ENCODE measurements at regions not wholly inside any gene's neighbourhood (a gene's known extent, or its start where the extent isn't known, plus 50 kb on each side); places are given as distances from the start of the nearest gene placed in this dataset.

GRCh38 chr10:125373546-125373945 lies 213.2 kb upstream of the CTBP2 start:
- ChIA-PET CTCF (no interaction called here), POLR2A (no interaction called here)
- 63% methylated on average over 6 of the region's 6 CpGs for WGBS (ENCODE audit: missing lambda C conversion rate)
- DNase-seq (ENCODE audit: low read depth in 1 of 2, low spot score in 1 of 2) (no peak), FAIRE-seq (no peak), ATAC-seq (no peak)
- H3K9me3 ChIP-seq = no peaks in the 10 kb centered on the region
- H3K4me1 ChIP-seq = no peaks in the 10 kb centered on the region
- no peak overlapping the region for H3K4me2 ChIP-seq
- no peak overlapping the region for H3K4me3 ChIP-seq
- TF ChIP-seq CEBPB (IDR thresholded peaks at IDR 0.05) (no peak), EHMT2 (IDR thresholded peaks at IDR 0.05; ENCODE audit: low read depth) (no peak), HDAC2 (IDR thresholded peaks at IDR 0.05) (no peak), RNF2 (IDR thresholded peaks at IDR 0.05; ENCODE audit: borderline replicate concordance, low read depth) (no peak), NPAS2 (CRISPR knock-in tag; IDR thresholded peaks at IDR 0.05; ENCODE audit: borderline replicate concordance) (no peak), MAZ (IDR thresholded peaks at IDR 0.05; ENCODE audit: borderline replicate concordance, low read depth, low read length) (no peak), RCOR1 (IDR thresholded peaks at IDR 0.05; ENCODE audit: low read depth, low read length) (no peak), ZC3H11A (IDR thresholded peaks at IDR 0.05) (no peak), NFE2L2 (conservative IDR thresholded peaks at IDR 0.05; ENCODE audit: low read length) (no peak), RAD21 (conservative IDR thresholded peaks at IDR 0.05 in 1 of 2, IDR thresholded peaks at IDR 0.05 in 1 of 2) (no peak), HOXB5 (CRISPR knock-in tag; IDR thresholded peaks at IDR 0.05) (no peak), MYC (IDR thresholded peaks at IDR 0.05; ENCODE audit: borderline replicate concordance, low read length) (no peak), EHF (CRISPR knock-in tag; IDR thresholded peaks at IDR 0.05) (no peak)
- TF ChIP-seq, protein P1, sequence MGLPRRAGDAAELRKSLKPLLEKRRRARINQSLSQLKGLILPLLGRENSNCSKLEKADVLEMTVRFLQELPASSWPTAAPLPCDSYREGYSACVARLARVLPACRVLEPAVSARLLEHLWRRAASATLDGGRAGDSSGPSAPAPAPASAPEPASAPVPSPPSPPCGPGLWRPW (IDR thresholded peaks at IDR 0.05) = no peak
- TF ChIP-seq, protein P2, sequence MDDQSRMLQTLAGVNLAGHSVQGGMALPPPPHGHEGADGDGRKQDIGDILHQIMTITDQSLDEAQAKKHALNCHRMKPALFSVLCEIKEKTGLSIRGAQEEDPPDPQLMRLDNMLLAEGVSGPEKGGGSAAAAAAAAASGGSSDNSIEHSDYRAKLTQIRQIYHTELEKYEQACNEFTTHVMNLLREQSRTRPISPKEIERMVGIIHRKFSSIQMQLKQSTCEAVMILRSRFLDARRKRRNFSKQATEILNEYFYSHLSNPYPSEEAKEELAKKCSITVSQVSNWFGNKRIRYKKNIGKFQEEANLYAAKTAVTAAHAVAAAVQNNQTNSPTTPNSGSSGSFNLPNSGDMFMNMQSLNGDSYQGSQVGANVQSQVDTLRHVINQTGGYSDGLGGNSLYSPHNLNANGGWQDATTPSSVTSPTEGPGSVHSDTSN (IDR thresholded peaks at IDR 0.05) = no peak
- no peak overlapping the region for H3K27ac ChIP-seq

DNA sequence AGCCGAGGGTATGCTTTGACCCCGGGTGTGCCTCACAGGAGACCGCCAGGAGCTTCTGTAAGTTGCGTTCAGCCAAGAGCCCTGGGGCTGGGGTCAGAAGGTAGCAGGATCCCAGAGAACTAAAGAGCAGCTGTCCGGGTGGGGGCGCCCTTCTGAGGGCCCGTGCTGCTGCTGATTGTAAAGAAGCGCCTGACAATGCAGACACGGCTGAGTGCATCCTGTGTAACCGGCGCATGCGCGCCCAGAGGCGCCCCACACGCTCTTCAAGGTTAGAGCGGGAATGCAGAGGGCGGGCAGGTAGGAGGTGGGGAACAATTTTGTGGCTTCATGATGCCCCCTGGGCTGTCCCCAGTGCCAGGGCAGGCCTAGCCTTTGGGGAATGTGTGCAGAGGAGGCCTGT lies 210.2 kb upstream of the CTBP2 start:
- FAIRE-seq (no peak), ATAC-seq (no peak; a peak in 1 of 6 replicates), DNase-seq (ENCODE audit: low read depth in 1 of 2, low spot score in 1 of 2) (peak in 1 of 2 experiments; percentile 3)
- no peak overlapping the region for H3K4me2 ChIP-seq
- WGBS (ENCODE audit: missing lambda C conversion rate) = 58% methylated on average over 17 of the region's 17 CpGs
- H3K27ac ChIP-seq = no peak overlapping the region
- no peaks in the 10 kb centered on the region for H3K4me1 ChIP-seq
- no peaks in the 10 kb centered on the region for H3K9me3 ChIP-seq
- H3K4me3 ChIP-seq = no peak overlapping the region
- ChIA-PET CTCF (interaction anchor here (1.4 to 1.5 kb wide), 2 partner anchors 13 to 24 kb away, joined by 3 read pairs; no protein-coding TSS in a partner anchor), POLR2A (no interaction called here)
- TF ChIP-seq BHLHE40 (IDR thresholded peaks at IDR 0.05; ENCODE audit: low read depth, low read length) (no peak), NFE2L2 (conservative IDR thresholded peaks at IDR 0.05; ENCODE audit: low read length) (no peak)

- CTCF ChIA-PET = interaction anchor here (0.9 to 1.5 kb wide), 3 partner anchors 8 to 23 kb away, joined by 3 read pairs; no protein-coding TSS in a partner anchor
- no peak for FAIRE-seq
- WGBS (ENCODE audit: missing lambda C conversion rate) = 55% methylated on average over 12 of the region's 12 CpGs
Measured at GRCh38 chr10:125369382-125370326, 209.3 kb upstream of the CTBP2 start.

More at GRCh38 chr10:125369382-125370326, 209.3 kb upstream of the CTBP2 start:
- no peaks in the 10 kb centered on the region for H3K4me1 ChIP-seq
- no peak overlapping the region for H3K4me3 ChIP-seq
- no peaks in the 10 kb centered on the region for H3K9me3 ChIP-seq
- POLR2A ChIA-PET = no interaction called here
- H3K4me2 ChIP-seq = no peak overlapping the region
- TF ChIP-seq PHF8 (IDR thresholded peaks at IDR 0.05; ENCODE audit: borderline replicate concordance, low read depth) (no peak), RAD21 (conservative IDR thresholded peaks at IDR 0.05 in 1 of 2, IDR thresholded peaks at IDR 0.05 in 1 of 2) (no peak), CHD2 (IDR thresholded peaks at IDR 0.05; ENCODE audit: low read length, partially characterized antibody) (no peak), NPAS2 (CRISPR knock-in tag; IDR thresholded peaks at IDR 0.05; ENCODE audit: borderline replicate concordance) (no peak), CHD4 (IDR thresholded peaks at IDR 0.05; ENCODE audit: borderline replicate concordance) (no peak), JUNB (IDR thresholded peaks at IDR 0.05) (no peak), EHF (CRISPR knock-in tag; IDR thresholded peaks at IDR 0.05) (no peak)
- TF ChIP-seq, protein P3, sequence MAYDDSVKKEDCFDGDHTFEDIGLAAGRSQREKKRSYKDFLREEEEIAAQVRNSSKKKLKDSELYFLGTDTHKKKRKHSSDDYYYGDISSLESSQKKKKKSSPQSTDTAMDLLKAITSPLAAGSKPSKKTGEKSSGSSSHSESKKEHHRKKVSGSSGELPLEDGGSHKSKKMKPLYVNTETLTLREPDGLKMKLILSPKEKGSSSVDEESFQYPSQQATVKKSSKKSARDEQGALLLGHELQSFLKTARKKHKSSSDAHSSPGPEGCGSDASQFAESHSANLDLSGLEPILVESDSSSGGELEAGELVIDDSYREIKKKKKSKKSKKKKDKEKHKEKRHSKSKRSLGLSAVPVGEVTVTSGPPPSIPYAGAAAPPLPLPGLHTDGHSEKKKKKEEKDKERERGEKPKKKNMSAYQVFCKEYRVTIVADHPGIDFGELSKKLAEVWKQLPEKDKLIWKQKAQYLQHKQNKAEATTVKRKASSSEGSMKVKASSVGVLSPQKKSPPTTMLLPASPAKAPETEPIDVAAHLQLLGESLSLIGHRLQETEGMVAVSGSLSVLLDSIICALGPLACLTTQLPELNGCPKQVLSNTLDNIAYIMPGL (CRISPR knock-in tag; IDR thresholded peaks at IDR 0.05; ENCODE audit: borderline replicate concordance) = no peak
- ATAC-seq = no peak
- no peak overlapping the region for H3K27ac ChIP-seq
- no peak for DNase-seq (ENCODE audit: low read depth in 1 of 2, low spot score in 1 of 2)

All from A549 (cell line).